ENCODE measurements at regions not wholly inside any gene's neighbourhood (a gene's known extent, or its start where the extent isn't known, plus 50 kb on each side); places are given as distances from the start of the nearest gene placed in this dataset.

DNA sequence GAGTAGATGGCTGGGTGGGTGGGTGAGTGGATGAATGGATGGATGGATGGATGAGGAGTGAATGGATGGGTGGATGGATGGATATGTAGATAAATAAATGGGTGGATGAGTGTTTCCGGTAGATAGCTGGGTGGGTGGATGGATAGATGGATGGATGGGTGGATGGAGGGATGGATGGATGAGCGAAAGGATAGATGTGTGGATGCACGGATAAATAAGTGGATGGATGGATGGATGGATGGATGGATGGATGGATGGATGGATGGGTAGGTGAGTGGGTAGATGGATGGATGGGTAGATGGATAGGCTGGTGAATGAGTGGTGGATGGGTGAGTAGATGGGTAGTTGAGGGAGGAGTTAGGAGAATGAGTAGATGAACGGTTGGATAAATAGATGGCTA lies 349.3 kb downstream of the MN1 start:
- DNase-seq (ENCODE audit: low read depth): no peak

DNA sequence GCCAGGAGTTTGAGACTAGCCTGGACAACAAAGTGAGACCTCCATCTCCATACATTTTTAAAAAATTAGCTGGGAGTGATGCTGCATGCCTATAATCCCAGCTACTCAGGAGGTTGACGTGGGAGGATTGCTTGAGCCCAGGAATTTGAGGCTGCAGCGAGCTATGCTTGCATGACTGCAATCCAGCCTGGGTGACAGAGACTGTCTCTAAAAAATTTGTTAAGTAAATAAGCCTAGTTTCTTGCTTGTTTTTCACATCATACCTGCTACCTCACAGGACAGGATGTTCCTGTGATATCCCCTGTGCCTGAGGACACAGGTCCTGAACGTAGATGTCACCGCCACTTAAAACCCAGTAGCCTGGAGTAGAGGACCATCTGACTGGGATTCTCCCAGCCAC lies 348.6 kb downstream of the MN1 start:
- no peak for DNase-seq (ENCODE audit: low read depth)

DNA sequence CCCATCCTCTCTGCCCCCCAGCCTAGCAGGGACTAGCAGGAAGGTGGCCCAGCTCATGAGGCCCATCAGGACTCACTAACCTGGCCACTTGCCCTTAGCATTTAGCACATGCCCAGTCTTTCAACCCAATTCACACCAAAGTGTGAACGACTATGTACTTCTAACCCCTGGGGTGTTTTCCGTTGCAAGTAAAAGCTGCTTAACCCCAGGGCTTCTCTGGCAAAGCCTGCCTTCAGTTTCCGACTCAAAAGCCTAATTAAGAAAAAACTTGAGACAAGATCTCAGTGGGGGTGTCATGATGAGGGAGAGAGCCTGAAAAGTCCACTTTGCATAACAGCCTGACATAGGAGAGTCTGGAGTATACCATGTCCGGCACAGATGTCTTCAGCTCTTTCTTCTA lies 347.8 kb downstream of the MN1 start:
- no peak for DNase-seq (ENCODE audit: low read depth)

DNA sequence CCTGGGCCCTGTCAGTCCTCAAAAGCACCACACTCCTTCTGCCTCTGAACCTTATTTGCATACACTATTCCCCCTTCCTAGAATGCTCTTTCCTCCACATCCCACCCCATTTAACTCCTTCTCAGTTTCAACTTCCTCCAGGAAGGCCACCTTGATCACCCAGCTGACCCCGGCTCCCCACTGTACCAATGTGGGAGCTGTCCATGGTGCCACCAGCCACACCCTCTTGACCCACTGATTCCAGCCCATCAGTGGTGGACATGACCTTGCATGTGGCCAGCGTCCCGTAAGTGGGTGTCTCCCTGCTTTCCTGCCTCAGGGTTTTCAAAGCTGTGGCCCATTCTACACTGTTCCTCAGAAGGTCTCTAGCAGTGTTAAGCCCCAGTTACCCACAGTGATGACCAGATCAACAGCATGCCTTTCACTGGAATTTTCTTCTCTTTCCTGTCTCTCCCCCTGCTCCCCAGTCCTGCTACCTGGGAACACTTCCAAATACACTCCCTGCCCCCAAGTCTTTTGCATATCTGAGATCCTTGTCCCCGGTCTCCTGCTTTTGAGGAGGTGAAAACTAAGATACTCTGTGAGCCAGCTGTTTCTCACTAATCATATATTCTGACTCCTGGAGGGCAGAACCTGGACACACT lies 346.6 kb downstream of the MN1 start:
- DNase-seq (ENCODE audit: low read depth): no peak

DNA sequence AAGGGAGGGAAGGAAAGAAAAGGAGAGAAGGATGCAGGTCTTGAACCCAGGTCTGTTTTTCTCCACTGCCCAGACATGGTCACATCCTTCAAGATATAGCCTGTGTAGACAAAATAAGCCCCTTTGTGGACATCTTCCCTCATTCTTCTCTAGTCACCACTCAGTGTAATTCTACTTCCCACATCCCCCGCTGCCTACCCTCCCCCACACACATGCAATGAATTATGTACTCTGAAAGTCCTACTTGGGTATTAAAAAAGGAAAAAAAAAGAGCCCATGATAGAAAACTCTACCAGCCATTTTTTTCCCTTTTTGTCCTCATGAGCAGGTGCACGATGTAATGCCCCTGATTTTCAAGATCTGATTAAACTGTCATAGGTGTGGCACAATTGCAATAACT lies 346.0 kb downstream of the MN1 start:
- DNase-seq (ENCODE audit: low read depth): no peak

DNA sequence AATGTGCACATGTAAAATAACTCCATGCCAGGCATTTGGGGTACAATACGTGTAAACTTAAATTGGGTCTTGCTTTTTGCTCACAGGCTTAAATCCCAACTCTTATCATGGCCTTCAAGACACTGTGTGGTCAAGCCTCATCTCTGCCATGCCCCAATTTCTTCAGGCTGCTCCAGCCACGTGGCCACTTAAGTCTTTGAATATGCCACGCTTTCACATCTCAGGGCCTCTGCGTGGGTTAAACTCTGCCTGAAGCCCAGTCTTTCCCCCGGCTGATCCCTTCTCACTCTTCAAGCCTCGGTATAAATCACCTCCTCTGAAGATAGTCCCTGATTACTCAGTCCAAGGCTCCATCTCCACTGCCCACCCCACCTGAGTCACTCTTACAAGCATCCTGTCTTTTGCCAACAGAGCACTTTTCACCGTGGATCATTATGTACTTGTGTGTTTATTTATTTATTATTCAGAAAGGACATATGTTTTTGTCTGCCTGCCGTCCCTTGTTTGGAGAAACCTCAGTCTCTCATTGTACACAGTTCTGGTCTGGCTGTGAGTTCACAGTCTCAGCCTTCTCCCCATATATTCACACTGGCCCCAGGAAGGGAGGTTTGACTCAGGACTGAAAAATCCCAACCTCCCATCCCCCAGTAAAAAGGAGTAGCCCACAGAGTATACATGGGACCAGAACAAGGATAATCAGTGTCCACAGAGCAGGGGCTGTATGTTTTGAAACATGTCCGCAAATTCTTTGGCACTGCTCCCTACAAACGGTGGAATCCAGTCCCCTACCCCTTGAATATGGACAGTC lies 344.7 kb downstream of the MN1 start:
- no peak for DNase-seq (ENCODE audit: low read depth)

DNA sequence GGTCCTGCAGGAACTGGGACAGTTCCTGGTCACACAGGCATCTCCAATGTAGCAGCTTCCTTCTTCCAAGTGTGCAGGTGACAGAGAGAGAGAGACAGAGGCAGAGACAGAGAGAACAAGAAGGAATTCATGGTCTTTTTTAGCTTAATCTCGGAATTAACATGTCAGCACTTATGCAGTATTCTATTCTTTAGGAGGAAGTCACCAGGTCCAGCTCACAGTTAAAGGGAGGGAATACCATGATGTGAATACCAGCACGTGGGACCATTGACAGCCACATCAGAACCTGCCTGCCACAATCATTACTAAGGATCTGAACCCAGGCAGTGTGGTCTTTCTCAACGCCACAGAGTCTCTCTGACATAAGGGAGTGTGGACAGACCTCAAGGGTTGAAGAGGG lies 341.6 kb downstream of the MN1 start:
- DNase-seq (ENCODE audit: low read depth): no peak

DNA sequence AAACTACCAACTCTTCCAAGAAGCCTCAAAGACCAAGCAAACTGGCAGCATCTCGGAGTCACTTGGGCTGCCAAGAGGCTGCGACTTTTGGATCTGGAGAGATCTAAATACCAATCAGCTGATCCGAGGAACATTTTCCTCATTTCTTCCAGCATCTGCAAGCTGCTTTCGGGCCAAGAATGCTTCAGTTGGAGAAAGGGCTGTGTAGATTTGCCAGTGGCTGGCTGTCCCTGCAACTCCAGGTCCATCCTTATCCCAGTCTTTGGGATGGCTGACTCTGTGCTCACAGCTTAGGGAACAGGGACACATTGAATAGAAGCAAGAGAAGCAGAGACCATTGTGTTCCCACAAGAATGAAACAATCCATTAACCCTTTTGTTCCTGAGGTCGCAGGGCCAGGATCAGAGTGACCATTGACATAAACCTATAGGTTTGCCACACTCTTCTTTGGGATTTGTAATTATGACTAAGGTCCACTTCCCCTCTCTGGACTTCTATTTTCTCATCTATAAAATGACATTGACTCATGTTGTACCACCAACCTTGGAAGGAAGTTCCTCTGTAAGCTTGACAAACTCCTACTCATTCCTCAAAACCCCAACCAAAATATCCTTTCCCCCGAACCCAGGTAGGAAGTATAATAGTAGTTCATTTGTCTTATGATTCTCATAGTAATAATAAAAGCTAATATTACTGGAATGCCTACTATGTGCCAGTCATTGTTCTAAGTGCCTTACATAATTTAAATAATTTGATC lies 340.8 kb downstream of the MN1 start:
- no peak for DNase-seq (ENCODE audit: low read depth)

DNA sequence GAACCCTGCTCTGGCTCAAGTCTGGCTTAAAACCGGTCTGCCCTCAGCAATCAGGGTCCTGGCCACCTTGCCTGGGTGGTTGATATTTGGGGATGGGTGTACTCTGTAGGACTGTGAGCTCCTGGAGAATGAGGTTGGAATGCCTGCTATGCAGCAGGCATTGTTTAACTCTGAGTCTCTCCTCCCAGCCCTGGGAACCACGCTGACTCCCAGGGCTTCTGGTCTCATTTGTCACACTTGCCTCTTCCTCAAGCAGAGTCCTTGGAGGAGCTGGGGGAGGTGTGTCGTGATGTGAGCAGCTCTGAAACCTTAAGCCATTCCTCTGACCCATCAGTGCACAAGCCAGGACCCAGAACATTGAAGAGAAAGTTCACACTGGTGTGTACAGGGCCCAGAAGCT lies 340.1 kb downstream of the MN1 start:
- no peak for DNase-seq (ENCODE audit: low read depth)

DNA sequence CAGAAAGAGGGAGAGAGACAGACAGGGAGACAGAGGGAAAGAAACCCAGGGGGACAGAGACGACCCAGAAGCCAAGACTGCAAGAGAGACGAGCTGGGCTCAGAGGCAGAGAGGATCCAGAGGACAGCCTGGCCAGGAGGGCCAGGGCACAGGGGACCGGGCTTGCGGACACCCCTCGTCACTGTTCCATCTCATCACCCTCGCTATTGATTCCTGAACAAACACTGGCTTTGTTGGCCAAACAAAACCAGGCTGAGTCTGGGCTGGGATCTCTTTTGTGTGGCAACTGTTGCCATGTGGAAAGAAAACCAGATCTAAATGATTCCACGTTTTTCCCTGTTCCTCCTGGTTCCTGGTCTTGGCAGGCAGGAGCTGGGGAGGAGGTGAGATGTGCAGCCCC lies 339.4 kb downstream of the MN1 start:
- no peak for DNase-seq (ENCODE audit: low read depth)

DNA sequence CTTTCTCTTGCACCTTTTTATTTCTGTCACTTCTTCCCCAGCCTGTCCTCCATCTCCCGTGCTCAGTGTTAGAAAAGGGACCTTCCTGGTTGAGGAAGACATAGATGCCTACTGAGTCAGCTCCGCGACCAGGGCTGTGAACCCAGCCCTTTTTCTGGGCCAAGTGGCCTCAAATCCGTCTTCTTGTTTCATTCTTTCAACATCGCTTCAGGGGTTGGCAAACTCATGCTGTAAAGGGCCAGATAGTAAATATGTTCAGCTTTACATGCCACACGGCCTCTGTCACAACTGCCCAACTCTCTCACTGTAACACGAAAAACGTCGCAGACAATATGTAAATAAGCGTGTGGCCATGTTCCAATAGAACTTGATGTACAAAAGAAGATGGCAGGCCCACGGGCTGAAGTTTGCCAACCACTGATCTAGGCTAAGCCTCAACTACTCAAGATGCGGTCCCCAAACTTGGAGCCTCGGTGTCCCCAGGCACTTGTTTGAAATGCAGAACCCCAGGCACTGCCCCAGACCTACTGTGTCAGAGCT lies 338.4 kb downstream of the MN1 start:
- DNase-seq (ENCODE audit: low read depth): no peak

DNA sequence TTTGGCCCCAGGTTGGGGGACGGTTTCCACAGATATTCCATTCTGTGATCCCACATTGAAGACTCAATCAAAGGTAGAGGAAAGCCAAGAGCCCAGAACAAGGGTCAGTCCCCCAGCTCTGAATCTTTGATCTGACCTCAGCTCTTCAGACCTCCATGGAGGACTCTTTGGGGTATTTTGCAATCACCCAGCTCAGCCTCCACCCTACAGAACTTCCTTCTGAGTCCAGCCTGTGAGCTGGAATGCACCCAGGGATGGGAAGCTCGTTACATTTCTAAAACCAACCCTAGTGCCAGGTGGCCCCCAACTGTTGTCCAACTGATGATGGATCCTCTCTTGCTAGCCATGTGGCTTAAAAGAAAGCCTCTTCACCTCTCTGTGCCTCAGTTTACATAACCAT lies 335.3 kb downstream of the MN1 start:
- no peak for DNase-seq (ENCODE audit: low read depth)

DNA sequence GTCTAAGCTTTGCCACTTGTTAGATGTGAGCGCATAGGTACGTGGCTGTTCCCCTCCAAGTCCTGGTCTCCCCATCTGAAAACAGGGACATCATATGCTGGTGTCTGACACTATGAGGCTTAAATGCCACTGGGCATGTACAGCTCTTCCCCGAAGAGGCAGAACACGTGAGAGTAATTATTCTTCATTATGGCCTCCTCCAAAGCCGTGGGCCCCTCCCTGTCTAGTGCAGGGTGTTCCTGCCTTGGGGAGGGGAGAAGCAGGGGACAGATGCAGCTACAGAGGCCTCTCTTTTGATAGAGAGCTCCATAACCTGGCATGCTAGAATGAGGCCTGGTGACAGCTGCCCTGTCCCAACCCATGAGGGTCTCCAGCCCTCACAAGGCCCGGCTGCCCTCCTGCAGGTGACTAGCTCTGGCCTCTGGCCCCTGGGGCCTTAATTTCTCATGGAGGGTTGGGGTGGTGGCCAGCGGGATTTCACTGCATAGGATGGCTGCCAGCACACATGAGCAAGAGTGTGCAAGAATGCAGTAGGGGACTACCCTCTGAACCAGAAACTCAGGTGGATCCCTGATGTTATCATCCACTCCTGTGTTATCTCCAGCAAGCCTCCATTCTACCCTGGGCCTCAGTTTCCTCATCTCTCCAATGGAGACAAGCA lies 334.6 kb downstream of the MN1 start:
- no peak for DNase-seq (ENCODE audit: low read depth)

DNA sequence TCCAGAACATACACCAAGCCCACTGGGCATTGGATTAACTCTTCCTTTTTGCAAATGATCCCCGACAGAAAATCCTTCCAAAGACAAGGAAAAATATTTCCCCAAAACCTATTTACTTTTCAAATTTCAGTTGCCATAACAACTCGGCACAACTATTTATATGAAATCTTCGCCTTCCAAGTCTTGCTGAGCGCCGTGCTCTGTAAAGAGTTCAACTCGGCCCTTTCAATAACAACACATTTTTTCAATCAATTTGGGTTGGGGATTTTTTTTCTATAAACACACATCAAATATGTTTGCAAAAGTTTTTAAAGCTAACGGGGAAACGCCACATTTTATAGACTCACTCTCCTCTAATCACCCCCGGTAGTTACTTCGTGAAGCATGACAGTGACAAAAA lies 333.8 kb downstream of the MN1 start:
- DNase-seq (ENCODE audit: low read depth): no peak

DNA sequence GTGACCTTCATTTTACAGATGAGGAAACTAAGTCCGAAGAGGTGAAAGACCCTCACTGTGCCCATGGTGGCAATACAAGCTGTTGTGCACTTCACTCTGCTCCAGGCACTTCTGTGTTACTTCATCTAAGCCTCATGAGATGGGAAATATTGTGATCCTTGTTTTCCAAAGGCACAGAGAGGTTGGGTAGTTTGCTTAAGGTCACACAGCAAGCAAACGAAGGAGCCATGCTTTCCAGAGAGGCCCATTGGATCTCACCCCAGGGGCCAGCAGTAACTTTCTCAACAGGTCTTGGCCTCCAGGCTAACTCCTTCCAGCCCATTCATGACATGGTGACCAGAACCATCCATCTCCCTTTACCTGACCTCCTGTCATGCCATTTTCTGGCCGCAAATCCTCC lies 332.8 kb downstream of the MN1 start:
- no peak for DNase-seq (ENCODE audit: low read depth)

DNA sequence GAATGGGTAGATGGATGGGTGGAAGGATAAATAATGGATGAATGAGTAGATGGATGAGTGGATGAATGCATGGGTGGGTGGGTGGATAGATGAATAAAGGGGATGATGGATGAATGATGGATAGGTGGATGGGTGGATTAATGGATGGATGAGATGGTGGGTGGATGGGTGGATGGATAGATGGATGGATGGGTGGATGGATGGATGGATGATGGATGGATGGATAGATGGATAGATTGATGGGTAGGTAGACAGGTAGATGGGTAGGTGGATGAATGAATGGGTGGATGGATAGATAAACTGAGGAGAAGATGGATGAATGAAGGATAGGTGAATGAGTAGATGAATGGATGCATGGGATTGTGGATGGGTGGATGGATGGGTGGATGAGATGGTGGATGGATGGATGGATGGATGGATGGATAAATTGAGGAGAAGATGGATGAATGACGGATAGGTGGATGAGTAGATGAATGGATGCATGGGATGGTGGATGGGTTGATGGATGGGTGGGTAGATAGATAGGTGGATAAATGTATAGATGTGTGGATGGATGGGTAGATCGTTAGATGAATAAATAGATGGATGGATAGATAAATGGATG lies 331.3 kb downstream of the MN1 start:
- DNase-seq (ENCODE audit: low read depth): no peak

DNA sequence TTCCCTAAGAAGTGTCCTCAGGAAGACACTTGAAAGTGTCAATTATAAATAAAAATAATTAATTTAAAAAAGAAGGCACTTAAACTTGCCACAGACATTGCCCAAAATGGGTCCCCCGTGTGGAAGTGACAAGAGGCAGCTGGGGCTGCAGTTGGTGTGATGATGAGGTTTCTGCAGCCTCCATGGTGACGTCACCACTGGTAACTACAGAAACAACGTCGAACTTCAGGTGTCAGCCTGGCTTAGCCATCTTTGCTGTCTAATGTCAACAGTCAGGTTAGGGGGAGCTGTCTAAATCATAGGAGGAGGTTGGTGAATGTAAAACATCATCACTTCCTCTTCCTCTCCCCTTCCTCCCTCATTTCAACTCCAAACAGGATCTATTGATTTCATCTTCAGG lies 328.6 kb downstream of the MN1 start:
- no peak for DNase-seq (ENCODE audit: low read depth)

DNA sequence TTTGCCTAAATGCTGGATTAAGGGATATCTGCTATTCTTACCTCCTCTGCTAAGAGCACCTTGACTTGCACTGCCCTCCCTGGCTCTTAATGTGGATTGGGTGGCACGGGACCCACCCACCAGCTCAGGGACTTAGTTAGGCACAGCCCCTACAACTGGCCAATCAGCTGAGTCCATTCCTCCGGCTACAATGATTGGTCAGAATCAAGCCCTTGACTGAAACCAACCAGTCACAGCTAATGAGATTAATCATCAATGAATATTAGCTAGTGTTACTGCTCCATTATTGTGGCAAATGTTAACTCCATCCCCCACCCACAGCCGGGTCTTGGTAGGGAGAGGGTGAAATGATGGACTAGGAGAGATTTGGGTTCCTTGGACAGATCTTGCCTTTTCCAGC lies 328.0 kb downstream of the MN1 start:
- DNase-seq (ENCODE audit: low read depth): no peak

DNA sequence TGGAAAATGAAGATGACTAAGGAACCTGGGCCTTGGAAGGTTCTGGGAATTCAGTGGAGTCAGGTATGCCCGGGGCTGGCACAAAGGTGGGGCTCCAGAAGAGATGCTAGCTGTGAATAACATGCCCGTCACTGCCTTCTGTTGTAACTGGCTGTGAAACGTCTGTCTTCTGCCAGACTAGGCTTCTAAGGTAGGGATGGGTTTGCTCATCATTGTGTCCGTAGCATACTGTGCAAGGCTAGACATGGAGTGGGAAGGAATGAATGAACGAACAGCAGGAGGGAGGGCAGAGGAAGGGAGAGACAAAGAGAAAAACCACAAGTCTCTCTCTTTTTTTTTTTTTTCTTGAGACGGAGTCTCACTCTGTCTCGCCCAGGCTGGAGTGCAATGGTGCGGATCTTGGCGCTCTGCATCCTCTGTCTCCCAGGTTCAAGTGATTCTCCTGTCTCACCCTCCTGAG lies 327.4 kb downstream of the MN1 start:
- DNase-seq (ENCODE audit: low read depth): no peak

DNA sequence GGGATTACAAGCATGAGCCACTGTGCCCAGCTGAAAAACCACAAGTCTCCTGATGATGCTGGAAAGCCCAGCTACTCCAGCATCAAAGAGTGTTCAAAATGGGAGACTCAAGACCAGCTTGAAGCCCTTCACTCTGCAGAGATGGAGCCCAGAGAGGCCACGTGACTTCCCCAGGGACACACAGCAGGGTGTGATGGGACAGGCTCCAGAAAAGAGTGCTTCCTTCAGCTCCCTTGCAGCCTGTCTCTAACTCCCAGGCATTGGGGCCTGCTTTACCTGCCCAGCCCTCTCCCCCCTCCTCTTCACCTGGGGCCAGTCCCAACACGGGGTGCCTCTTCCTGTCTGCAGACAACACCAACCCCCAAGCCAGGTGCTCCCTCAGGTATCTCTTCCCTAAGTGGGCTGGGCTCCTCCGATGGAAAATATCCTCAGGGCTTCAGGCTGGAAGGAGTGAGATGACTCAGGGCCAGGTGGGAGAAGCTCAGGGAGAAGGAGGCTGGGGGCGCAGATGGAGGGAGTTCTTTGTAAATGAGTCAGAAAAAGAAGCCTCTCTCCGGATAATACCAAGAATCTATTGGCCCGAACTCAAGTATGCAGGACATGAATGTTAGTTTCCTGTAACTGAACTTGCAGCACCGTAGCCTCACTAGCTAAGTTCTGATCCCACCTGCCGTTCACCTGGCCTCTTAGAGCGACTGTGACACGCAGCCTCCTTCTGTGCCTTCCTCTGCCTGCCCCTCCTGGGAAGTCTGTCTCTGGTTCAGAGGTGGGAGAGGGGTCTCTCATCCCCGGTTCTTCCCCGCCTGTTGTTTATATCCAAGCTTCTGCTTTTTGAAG lies 326.6 kb downstream of the MN1 start:
- DNase-seq (ENCODE audit: low read depth): no peak

DNA sequence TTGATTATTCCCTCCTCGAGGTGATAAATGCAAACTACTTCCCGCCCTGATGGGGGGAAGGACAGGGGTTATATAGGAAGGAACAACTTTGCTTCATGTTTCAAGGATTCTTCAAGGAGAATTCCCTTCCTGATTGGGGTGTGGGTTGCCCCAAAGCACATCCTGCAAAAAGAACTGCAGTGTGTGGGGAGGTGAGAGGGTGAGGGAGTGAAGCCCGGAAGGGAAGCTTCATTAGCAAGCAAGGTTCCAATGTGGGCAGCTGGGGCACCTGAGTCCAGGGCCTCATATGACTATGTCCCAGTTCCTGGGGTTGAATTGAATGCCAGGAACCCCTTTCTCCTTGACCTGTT lies 326.0 kb downstream of the MN1 start:
- DNase-seq (ENCODE audit: low read depth): no peak

Data from stimulated activated CD8-positive, alpha-beta memory T cell treated with anti-CD3 and anti-CD28 coated beads, Interleukin-4, amount 100 ng/mL, for 24 hours (primary cell).